Ascending aorta (tissue), 2 donors: ENCODE measurements at regions not wholly inside any gene's neighbourhood (a gene's known extent, or its start where the extent isn't known, plus 50 kb on each side); places are given as distances from the start of the nearest gene placed in this dataset.

Experiments
- DNase-seq, 2 donors: peaks; one replicate each; pipeline ENCODE4 v3.0.0-alpha.2; 2019; ENCODE audit warnings: low spot score in 2 of 2
- H3K27ac ChIP-seq, 2 donors: fragments of 200-600 bp; sonication (generic); one replicate each; pipeline ENCODE4 v1.5.1; 2016 to 2017; ENCODE audit warnings: mild to moderate bottlenecking in 1 of 2
- H3K27me3 ChIP-seq: fragments of 200-600 bp; sonication (generic); one replicate; pipeline ENCODE4 v1.5.1; 2017
- H3K36me3 ChIP-seq, 2 donors: fragments of 200-600 bp; sonication (generic); one replicate each; pipeline ENCODE4 v1.5.1; 2016
- H3K4me1 ChIP-seq, 2 donors: fragments of 200-600 bp; sonication (generic); one replicate each; pipeline ENCODE4 v1.5.1; 2016 to 2017; ENCODE audit warnings: mild to moderate bottlenecking in 1 of 2
- H3K4me3 ChIP-seq, 2 donors: fragments of 200-600 bp; sonication (generic); one replicate each; pipeline ENCODE4 v1.5.1; 2016 to 2017; ENCODE audit warnings: mild to moderate bottlenecking in 1 of 2
- H3K9me3 ChIP-seq, 2 donors: fragments of 200-600 bp; sonication (generic); one replicate each; pipeline ENCODE4 v1.5.1; 2016
- intact Hi-C: fragments of 100-400 bp; cut with DNase I; formaldehyde crosslinking; loops from one replicate; pipeline ENCODE4 v1.15.1; 2023
- TF ChIP-seq, protein P1 (sequence below), 3 experiments: fragments of 200-600 bp in 2 of 3; fragments of 450-650 bp in 1 of 3; sonication (generic) in 2 of 3; IDR thresholded peaks; one replicate each; pipeline ENCODE4 v1.5.1; 2016 to 2019; ENCODE audit warnings: antibody characterized with exemption in 3 of 3, mild to moderate bottlenecking in 1 of 3, moderate library complexity in 1 of 3

- TF ChIP-seq, protein P1, sequence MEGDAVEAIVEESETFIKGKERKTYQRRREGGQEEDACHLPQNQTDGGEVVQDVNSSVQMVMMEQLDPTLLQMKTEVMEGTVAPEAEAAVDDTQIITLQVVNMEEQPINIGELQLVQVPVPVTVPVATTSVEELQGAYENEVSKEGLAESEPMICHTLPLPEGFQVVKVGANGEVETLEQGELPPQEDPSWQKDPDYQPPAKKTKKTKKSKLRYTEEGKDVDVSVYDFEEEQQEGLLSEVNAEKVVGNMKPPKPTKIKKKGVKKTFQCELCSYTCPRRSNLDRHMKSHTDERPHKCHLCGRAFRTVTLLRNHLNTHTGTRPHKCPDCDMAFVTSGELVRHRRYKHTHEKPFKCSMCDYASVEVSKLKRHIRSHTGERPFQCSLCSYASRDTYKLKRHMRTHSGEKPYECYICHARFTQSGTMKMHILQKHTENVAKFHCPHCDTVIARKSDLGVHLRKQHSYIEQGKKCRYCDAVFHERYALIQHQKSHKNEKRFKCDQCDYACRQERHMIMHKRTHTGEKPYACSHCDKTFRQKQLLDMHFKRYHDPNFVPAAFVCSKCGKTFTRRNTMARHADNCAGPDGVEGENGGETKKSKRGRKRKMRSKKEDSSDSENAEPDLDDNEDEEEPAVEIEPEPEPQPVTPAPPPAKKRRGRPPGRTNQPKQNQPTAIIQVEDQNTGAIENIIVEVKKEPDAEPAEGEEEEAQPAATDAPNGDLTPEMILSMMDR (IDR thresholded peaks at IDR 0.05): no peak
- no peaks in the 10 kb centered on the region for H3K36me3 ChIP-seq
- H3K4me1 ChIP-seq: peaks cover 0 to 3% of the 10 kb centered on the region in 2 donors
- DNase-seq: no peak
- no peak overlapping the region for H3K4me3 ChIP-seq
- intact Hi-C loops: loop anchor here (2.0 to 5.0 kb wide), 4 partner anchors 27 to 774 kb away; no protein-coding TSS in a partner anchor
- H3K27ac ChIP-seq: no peak overlapping the region
- no peaks in the 10 kb centered on the region for H3K27me3 ChIP-seq
- H3K9me3 ChIP-seq: no peaks in the 10 kb centered on the region
Measured at GRCh38 chr2:71803398-71803797, 344.3 kb downstream of the CYP26B1 start.

DNA sequence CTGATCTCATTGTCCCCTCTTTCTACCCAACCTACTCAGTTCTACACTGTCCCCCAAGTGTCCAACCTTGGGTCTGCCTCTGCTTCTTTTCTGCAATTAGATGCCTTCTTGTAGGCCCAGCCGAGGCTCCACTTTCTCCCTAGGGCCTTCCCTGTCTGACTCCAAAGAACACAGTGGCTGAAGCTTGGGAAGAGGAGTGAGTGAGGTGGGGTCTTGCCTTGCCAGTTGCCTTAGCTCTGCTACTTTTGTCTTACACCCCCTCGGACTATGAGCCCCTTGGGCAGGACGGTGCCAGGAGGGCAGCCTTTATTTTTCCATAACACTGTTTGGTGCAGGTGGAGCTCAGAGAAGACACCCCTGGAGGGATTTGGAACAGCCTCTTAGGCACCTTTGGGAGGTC is 345.1 kb downstream of the CYP26B1 start:
- H3K27ac ChIP-seq: no peak overlapping the region
- intact Hi-C loops: loop anchor here (1.0 to 5.0 kb wide), 5 partner anchors 28 to 775 kb away; no protein-coding TSS in a partner anchor
- no peak overlapping the region for H3K4me3 ChIP-seq
- H3K9me3 ChIP-seq: no peaks in the 10 kb centered on the region
- TF ChIP-seq, protein P1 (IDR thresholded peaks at IDR 0.05): no peak
- H3K27me3 ChIP-seq: no peaks in the 10 kb centered on the region
- H3K4me1 ChIP-seq: peaks cover 0 to 3% of the 10 kb centered on the region in 2 donors
- peak in 1 of 2 donors; percentile 38 for DNase-seq
- H3K36me3 ChIP-seq: no peaks in the 10 kb centered on the region

- no peak overlapping the region for H3K4me3 ChIP-seq
- intact Hi-C loops: loop anchor here (1.0 to 5.0 kb wide), 5 partner anchors 29 to 775 kb away; no protein-coding TSS in a partner anchor
- no peaks in the 10 kb centered on the region for H3K9me3 ChIP-seq
- H3K27me3 ChIP-seq: no peaks in the 10 kb centered on the region
- peak in 1 of 2 donors; percentile 88 for DNase-seq
- TF ChIP-seq, protein P1 (IDR thresholded peaks at IDR 0.05): peak; percentile 73 to 77 (median 74)
- peaks cover 0 to 3% of the 10 kb centered on the region in 2 donors for H3K4me1 ChIP-seq
- H3K36me3 ChIP-seq: no peaks in the 10 kb centered on the region
- H3K27ac ChIP-seq: no peak overlapping the region
Measured at GRCh38 chr2:71801969-71802368, 345.7 kb downstream of the CYP26B1 start.

DNA sequence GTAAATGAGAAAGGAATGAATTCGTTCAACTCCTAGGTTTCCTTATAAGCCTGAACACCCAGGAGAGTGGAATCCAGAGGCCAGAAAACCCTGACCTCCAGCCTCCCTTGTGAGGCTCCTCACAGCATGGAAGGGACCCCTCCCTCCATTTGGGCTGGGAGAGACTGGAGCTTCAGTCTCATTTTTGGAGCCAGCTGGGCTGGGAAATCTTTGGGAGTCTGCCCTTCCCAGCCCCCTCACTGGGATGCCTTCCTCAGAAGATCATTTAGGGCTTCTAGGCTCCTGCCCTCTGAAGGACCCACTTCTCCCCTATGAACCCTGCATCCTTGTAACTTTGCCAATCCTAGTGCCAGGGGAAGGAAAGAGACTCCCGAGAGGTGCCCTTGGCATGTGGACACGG is 346.1 kb downstream of the CYP26B1 start:
- no peak overlapping the region for H3K4me3 ChIP-seq
- H3K27ac ChIP-seq: no peak overlapping the region
- H3K27me3 ChIP-seq: no peaks in the 10 kb centered on the region
- intact Hi-C loops: loop anchor here (5.0 kb wide), 2 partner anchors 121 to 776 kb away; no protein-coding TSS in a partner anchor
- H3K9me3 ChIP-seq: no peaks in the 10 kb centered on the region
- no peaks in the 10 kb centered on the region for H3K36me3 ChIP-seq
- TF ChIP-seq, protein P1 (IDR thresholded peaks at IDR 0.05): no peak
- peaks cover 2 to 4% of the 10 kb centered on the region in 2 donors for H3K4me1 ChIP-seq
- DNase-seq: no peak

DNA sequence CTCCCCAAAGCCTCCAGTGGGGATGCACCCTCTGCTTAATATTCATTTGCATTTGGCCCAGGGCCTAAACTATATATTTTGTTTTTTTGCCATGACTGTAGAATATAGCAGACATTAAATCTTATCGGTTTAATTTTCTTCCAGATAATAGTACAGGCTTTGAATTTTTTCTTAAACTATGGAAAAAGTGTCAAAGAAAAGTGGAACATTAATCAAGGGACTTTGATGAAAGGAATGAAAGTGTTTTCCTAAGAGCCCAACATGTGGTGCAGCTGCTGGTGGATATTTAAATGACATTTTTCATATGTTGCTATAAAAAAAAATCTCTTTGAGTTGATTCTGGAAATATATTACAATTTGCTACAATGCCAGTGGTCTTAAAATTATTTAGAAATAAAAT is 346.8 kb downstream of the CYP26B1 start:
- Histone ChIP-seq H3K36me3 (no peaks in the 10 kb centered on the region), H3K9me3 (no peaks in the 10 kb centered on the region), H3K4me1 (peaks cover 7 to 11% of the 10 kb centered on the region in 2 donors), H3K4me3 (no peak overlapping the region), H3K27me3 (no peaks in the 10 kb centered on the region), H3K27ac (no peak overlapping the region)
- intact Hi-C loops: loop anchor here (5.0 kb wide), 2 partner anchors 121 to 776 kb away; no protein-coding TSS in a partner anchor
- no peak for DNase-seq
- TF ChIP-seq, protein P1 (IDR thresholded peaks at IDR 0.05): no peak
